ENCODE measurements at regions not wholly inside any gene's neighbourhood (a gene's known extent, or its start where the extent isn't known, plus 50 kb on each side); places are given as distances from the start of the nearest gene placed in this dataset.

DNA sequence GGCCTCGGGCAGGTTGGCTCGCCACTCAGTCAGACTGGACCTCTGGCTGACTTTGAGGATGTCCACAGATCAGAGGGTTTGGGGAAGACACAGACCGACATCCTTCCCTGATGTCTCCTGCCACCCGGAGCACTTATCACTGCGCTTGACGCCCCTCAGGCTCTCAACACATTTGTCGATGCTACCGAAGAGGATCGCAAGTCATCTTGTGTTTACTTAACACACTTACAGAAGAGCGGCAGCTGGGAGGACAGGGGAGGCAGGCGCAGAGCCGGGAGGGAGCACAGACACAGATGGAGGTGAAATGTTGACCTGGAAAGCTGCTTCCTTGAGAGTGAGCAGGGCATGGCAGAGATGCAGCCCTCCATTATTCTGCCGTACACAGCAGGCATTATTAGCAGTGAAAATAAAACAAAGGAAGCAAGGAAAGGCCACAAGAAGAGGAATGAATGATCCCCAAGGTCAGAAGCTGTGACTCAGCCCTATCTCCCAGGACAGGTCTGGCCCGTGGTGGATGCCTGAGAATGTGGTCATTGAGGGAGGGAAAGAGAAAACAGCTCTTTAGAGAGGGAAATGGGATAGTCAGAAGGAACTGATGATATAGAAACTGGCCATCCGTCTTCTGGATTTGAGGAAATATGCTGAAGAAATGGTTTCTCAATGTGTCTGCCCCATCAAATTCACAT, 549.5 kb upstream of the ARGLU1 start:
- CTCF ChIA-PET = interaction anchor here (0.6 kb wide), 1 partner anchor 618 kb away, joined by 6 read pairs; no protein-coding TSS in a partner anchor
- H3K36me3 ChIP-seq (ENCODE audit: control insufficient read depth in 2 of 2, insufficient read depth in 1 of 2, low read length in 2 of 2) = no peaks in the 10 kb centered on the region
- no peak overlapping the region for H3K27ac ChIP-seq (ENCODE audit: extremely low read depth, low read depth, low read length)
- H3K4me1 ChIP-seq (ENCODE audit: control insufficient read depth, insufficient read depth, low read length) = no peaks in the 10 kb centered on the region
- no peak for TF ChIP-seq SP7 (tag by site-specific recombination; IDR thresholded peaks at IDR 0.05)
- TF ChIP-seq ZNF211 (tag by site-specific recombination; IDR thresholded peaks at IDR 0.05; ENCODE audit: low read depth) = no peak
- TF ChIP-seq ZNF544 (tag by site-specific recombination; IDR thresholded peaks at IDR 0.05) = no peak
- TF ChIP-seq, protein P1, sequence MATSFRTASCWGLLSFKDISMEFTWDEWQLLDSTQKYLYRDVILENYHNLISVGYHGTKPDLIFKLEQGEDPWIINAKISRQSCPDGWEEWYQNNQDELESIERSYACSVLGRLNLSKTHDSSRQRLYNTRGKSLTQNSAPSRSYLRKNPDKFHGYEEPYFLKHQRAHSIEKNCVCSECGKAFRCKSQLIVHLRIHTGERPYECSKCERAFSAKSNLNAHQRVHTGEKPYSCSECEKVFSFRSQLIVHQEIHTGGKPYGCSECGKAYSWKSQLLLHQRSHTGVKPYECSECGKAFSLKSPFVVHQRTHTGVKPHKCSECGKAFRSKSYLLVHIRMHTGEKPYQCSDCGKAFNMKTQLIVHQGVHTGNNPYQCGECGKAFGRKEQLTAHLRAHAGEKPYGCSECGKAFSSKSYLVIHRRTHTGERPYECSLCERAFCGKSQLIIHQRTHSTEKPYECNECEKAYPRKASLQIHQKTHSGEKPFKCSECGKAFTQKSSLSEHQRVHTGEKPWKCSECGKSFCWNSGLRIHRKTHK (tag by site-specific recombination; IDR thresholded peaks at IDR 0.05) = no peak
- TF ChIP-seq ZNF394 (tag by site-specific recombination; IDR thresholded peaks at IDR 0.05; ENCODE audit: borderline replicate concordance) = no peak
- no peak for TF ChIP-seq ZNF274 (IDR thresholded peaks at IDR 0.05; ENCODE audit: low read length)
- TF ChIP-seq ZNF274 (tag by site-specific recombination; IDR thresholded peaks at IDR 0.05; ENCODE audit: borderline replicate concordance) = no peak
- no peak for TF ChIP-seq ZNF302 (tag by site-specific recombination; IDR thresholded peaks at IDR 0.05; ENCODE audit: low read depth)
- POLR2A ChIA-PET = no interaction called here
- no peaks in the 10 kb centered on the region for H3K9me3 ChIP-seq (ENCODE audit: control insufficient read depth, insufficient read depth, low read depth, low read length)
- H3K4me3 ChIP-seq (ENCODE audit: low read depth, low read length) = no peak overlapping the region

DNA sequence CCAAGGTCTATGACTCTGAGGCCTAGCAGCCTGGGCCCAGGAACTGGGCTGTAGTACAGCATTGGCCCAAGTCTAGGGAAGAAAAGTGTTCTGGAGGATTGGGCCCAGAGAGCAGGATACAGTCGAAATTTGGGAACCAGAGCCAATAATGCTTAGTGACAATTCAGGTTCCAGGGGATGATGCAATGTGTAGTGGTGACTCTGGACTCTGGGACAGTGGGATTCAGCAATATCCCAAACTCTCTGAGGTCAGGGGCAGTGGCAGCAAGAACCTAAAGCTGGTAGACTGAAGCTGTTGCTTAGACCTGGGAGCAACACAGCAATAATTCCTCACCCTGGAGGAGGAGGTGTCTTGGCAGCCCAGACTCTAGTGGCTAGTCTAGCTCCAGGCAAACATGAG, 545.5 kb upstream of the ARGLU1 start:
- Histone ChIP-seq H3K9me3 (ENCODE audit: control insufficient read depth, insufficient read depth, low read depth, low read length) (no peaks in the 10 kb centered on the region), H3K4me1 (ENCODE audit: control insufficient read depth, insufficient read depth, low read length) (no peaks in the 10 kb centered on the region), H3K36me3 (ENCODE audit: control insufficient read depth in 2 of 2, insufficient read depth in 1 of 2, low read length in 2 of 2) (no peaks in the 10 kb centered on the region), H3K27ac (ENCODE audit: extremely low read depth, low read depth, low read length) (no peak overlapping the region), H3K4me3 (ENCODE audit: low read depth, low read length) (no peak overlapping the region)
- TF ChIP-seq ZNF776 (tag by site-specific recombination; IDR thresholded peaks at IDR 0.05; ENCODE audit: borderline replicate concordance) = no peak
- TF ChIP-seq ZBTB8A (tag by site-specific recombination; IDR thresholded peaks at IDR 0.05) = no peak
- no peak for TF ChIP-seq SP2 (tag by site-specific recombination; IDR thresholded peaks at IDR 0.05)
- no peak for TF ChIP-seq FEZF1 (tag by site-specific recombination; IDR thresholded peaks at IDR 0.05)
- no peak for TF ChIP-seq ZNF121 (tag by site-specific recombination; IDR thresholded peaks at IDR 0.05)
- no peak for TF ChIP-seq OVOL3 (tag by site-specific recombination; IDR thresholded peaks at IDR 0.05)
- no peak for TF ChIP-seq ZNF202 (tag by site-specific recombination; IDR thresholded peaks at IDR 0.05; ENCODE audit: borderline replicate concordance)
- ChIA-PET POLR2A (no interaction called here), CTCF (no interaction called here)

- Histone ChIP-seq H3K4me1 (ENCODE audit: control insufficient read depth, insufficient read depth, low read length) (no peaks in the 10 kb centered on the region), H3K36me3 (ENCODE audit: control insufficient read depth in 2 of 2, insufficient read depth in 1 of 2, low read length in 2 of 2) (no peaks in the 10 kb centered on the region), H3K4me3 (ENCODE audit: low read depth, low read length) (no peak overlapping the region), H3K27ac (ENCODE audit: extremely low read depth, low read depth, low read length) (no peak overlapping the region), H3K9me3 (ENCODE audit: control insufficient read depth, insufficient read depth, low read depth, low read length) (no peaks in the 10 kb centered on the region)
- POLR2A ChIA-PET = no interaction called here
- CTCF ChIA-PET = no interaction called here
- no peak for TF ChIP-seq ZNF335 (tag by site-specific recombination; conservative IDR thresholded peaks at IDR 0.05)
- TF ChIP-seq ZNF664 (tag by site-specific recombination; IDR thresholded peaks at IDR 0.05) = no peak
- no peak for TF ChIP-seq ZNF391 (tag by site-specific recombination; IDR thresholded peaks at IDR 0.05; ENCODE audit: borderline replicate concordance, low read depth)
- TF ChIP-seq YY1 (tag by site-specific recombination; IDR thresholded peaks at IDR 0.05) = no peak
- no peak for TF ChIP-seq ZNF302 (tag by site-specific recombination; IDR thresholded peaks at IDR 0.05; ENCODE audit: low read depth)
- TF ChIP-seq ZNF114 (tag by site-specific recombination; IDR thresholded peaks at IDR 0.05) = no peak
- no peak for TF ChIP-seq ZNF707 (tag by site-specific recombination; IDR thresholded peaks at IDR 0.05)
- TF ChIP-seq ZNF514 (tag by site-specific recombination; IDR thresholded peaks at IDR 0.05) = no peak
- TF ChIP-seq ZNF560 (tag by site-specific recombination; IDR thresholded peaks at IDR 0.05; ENCODE audit: borderline replicate concordance) = no peak
- TF ChIP-seq ZBTB17 (tag by site-specific recombination; IDR thresholded peaks at IDR 0.05) = no peak
- no peak for TF ChIP-seq GLIS2 (tag by site-specific recombination; IDR thresholded peaks at IDR 0.05)
- no peak for TF ChIP-seq ZNF776 (tag by site-specific recombination; IDR thresholded peaks at IDR 0.05; ENCODE audit: borderline replicate concordance)
- TF ChIP-seq TCF7L2 (IDR thresholded peaks at IDR 0.05; ENCODE audit: borderline replicate concordance, low read depth, low read length) = no peak
- no peak for TF ChIP-seq SALL2 (tag by site-specific recombination; IDR thresholded peaks at IDR 0.05; ENCODE audit: borderline replicate concordance)
- TF ChIP-seq IKZF3 (tag by site-specific recombination; IDR thresholded peaks at IDR 0.05) = no peak
- TF ChIP-seq, protein P2, sequence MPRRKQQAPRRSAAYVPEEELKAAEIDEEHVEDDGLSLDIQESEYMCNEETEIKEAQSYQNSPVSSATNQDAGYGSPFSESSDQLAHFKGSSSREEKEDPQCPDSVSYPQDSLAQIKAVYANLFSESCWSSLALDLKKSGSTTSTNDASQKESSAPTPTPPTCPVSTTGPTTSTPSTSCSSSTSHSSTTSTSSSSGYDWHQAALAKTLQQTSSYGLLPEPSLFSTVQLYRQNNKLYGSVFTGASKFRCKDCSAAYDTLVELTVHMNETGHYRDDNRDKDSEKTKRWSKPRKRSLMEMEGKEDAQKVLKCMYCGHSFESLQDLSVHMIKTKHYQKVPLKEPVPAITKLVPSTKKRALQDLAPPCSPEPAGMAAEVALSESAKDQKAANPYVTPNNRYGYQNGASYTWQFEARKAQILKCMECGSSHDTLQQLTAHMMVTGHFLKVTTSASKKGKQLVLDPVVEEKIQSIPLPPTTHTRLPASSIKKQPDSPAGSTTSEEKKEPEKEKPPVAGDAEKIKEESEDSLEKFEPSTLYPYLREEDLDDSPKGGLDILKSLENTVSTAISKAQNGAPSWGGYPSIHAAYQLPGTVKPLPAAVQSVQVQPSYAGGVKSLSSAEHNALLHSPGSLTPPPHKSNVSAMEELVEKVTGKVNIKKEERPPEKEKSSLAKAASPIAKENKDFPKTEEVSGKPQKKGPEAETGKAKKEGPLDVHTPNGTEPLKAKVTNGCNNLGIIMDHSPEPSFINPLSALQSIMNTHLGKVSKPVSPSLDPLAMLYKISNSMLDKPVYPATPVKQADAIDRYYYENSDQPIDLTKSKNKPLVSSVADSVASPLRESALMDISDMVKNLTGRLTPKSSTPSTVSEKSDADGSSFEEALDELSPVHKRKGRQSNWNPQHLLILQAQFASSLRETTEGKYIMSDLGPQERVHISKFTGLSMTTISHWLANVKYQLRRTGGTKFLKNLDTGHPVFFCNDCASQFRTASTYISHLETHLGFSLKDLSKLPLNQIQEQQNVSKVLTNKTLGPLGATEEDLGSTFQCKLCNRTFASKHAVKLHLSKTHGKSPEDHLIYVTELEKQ (tag by site-specific recombination; IDR thresholded peaks at IDR 0.05; ENCODE audit: borderline replicate concordance) = no peak
- no peak for TF ChIP-seq SP2 (tag by site-specific recombination; IDR thresholded peaks at IDR 0.05)
These were observed 543.3 kb upstream of the ARGLU1 start for GRCh38 chr13:107111248-107111647.
